Panc1 (cell line): ENCODE measurements at regions not wholly inside any gene's neighbourhood (a gene's known extent, or its start where the extent isn't known, plus 50 kb on each side); places are given as distances from the start of the nearest gene placed in this dataset.

Experiments
- ATAC-seq: fragments of 200-7000 bp; cut with Tn5 transposase; 2 replicates; pipeline ENCODE4 v1.9.1; 2020; ENCODE audit warnings: mild to moderate bottlenecking, moderate library complexity
- BruUV-seq: library from RNA; stranded (reverse); fragments of 400-500 nt; replicated peaks from 2 replicates; lab custom pipeline; 2021; lab: Mats Ljungman, UMichigan
- CTCF ChIA-PET: fragments of 300-600 bp; sonication (Branson Sonifier 250); formaldehyde crosslinking; loops from one replicate; lab custom pipeline; 2022; ENCODE audit warnings: antibody characterized with exemption; lab: Charles Lee
- POLR2A ChIA-PET: fragments of 300-600 bp; sonication (Branson Sonifier 250); formaldehyde crosslinking; loops from one replicate; lab custom pipeline; 2022; ENCODE audit warnings: antibody characterized with exemption; lab: Charles Lee
- DNase-seq: peaks from one replicate; pipeline ENCODE4 v3.0.0-alpha.2; 2010; ENCODE audit warnings: low read depth, low spot score
- H3K27ac ChIP-seq: 2 replicates; pipeline ENCODE4 v1.5.1; 2011; ENCODE audit warnings: mild to moderate bottlenecking, low read length, inconsistent platforms
- H3K27me3 ChIP-seq: fragments of 200-500 bp; sonication (Bioruptor generic); 2 replicates; pipeline ENCODE4 v1.6.0; 2014; ENCODE audit warnings: low read length, inconsistent platforms; ENCODE audit not compliant: control insufficient read depth, insufficient read depth
- H3K36me3 ChIP-seq: fragments of 200-500 bp; sonication (Bioruptor generic); 2 replicates; pipeline ENCODE4 v1.5.1; 2014; ENCODE audit warnings: inconsistent platforms, mild to moderate bottlenecking, low read length, moderate library complexity; ENCODE audit not compliant: control insufficient read depth, insufficient read depth
- H3K4me1 ChIP-seq: 2 replicates; pipeline ENCODE4 v1.5.1; 2011; ENCODE audit warnings: inconsistent platforms, mild to moderate bottlenecking, low read length, moderate library complexity; ENCODE audit not compliant: control insufficient read depth, insufficient read depth
- H3K4me3 ChIP-seq, 2 experiments: 2 replicates each; pipeline ENCODE4 v1.5.1; 2011 to 2012; ENCODE audit warnings: low read depth in 2 of 2, low read length in 2 of 2, mild to moderate bottlenecking in 2 of 2, inconsistent platforms in 1 of 2, moderate library complexity in 1 of 2
- H3K9me3 ChIP-seq: fragments of 200-500 bp; sonication (Bioruptor generic); 2 replicates; pipeline ENCODE4 v1.5.1; 2014; ENCODE audit warnings: low read depth, mild to moderate bottlenecking, inconsistent platforms, low read length, moderate library complexity; ENCODE audit not compliant: control insufficient read depth, insufficient read depth
- CTCF ChIP-seq: fragments of 450-650 bp; IDR thresholded peaks from 2 replicates; pipeline ENCODE4 v1.5.1; 2017; ENCODE audit warnings: mild to moderate bottlenecking
- POLR2AphosphoS5 ChIP-seq: IDR thresholded peaks from 2 replicates; pipeline ENCODE4 v1.6.1; 2012; ENCODE audit warnings: mild to moderate bottlenecking, low read depth, low read length, moderate library complexity
- REST ChIP-seq, 2 experiments: IDR thresholded peaks; 2 replicates each; pipeline ENCODE4 v1.6.1; 2011 to 2012; ENCODE audit warnings: low read depth in 2 of 2, control low read depth in 1 of 2, low read length in 1 of 2, mild to moderate bottlenecking in 1 of 2, moderate library complexity in 1 of 2; ENCODE audit not compliant: insufficient read depth in 1 of 2
- SIN3A ChIP-seq: IDR thresholded peaks from 2 replicates; pipeline ENCODE4 v1.6.1; 2012; ENCODE audit warnings: low read depth, mild to moderate bottlenecking, low read length, moderate library complexity, borderline replicate concordance; ENCODE audit not compliant: insufficient read depth
- TCF7L2 ChIP-seq: IDR thresholded peaks from 2 replicates; pipeline ENCODE4 v1.6.1; 2011; ENCODE audit warnings: mild to moderate bottlenecking, low read depth, low read length, inconsistent platforms
- in situ Hi-C: cut with HindIII; loops from 2 replicates; pipeline ENCODE4 v1.10.0; 2016; ENCODE audit warnings: low sequenced_read_pairs, low pct_unique_long_range_greater_than_20kb
- intact Hi-C: fragments of 100-400 bp; cut with micrococcal nuclease; formaldehyde crosslinking; loops from one replicate; pipeline ENCODE4 v1.10.0; 2022; ENCODE audit not compliant: unreplicated experiment

DNA sequence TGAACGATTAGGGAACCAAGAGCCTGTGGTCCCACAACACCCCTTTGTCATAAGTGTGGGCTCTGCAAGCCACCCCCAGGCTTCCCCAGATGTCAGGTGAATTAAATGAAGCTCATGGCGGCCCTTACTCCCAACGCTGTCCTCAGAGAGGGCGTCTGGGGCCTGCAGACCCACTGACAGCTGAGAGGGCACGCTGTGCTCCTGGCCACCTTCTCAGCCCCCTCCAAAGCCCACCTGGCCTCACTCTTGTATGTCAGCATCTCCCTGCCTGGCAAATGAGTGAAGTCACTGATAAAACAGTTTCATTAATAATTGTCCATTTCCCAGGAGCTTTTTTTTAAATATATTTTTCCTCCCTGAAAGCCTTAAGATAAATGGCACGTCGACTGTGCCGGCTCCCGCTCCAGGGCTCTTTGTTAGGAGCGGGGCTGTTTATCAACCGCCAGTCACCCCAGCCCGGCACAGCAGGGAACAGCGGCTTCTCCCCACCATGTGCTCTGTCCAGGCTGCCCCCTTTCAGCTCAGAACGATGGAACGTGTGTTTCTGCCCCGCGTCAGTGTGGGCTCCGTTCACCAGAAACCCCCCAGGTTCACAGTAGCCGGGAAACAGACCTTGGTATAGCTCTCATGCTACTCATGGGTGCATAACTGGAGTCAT lies 94.7 kb upstream of the SFSWAP start:
- TF ChIP-seq SIN3A (no peak), TCF7L2 (no peak), CTCF (no peak), REST (IDR thresholded peaks at IDR 0.05; ENCODE audit: insufficient read depth in 1 of 2, low read depth in 2 of 2, low read length in 1 of 2) (no peak), POLR2AphosphoS5 (no peak)
- peaks cover 7% of the 10 kb centered on the region; the same call in 1 of the 2 replicates for H3K27me3 ChIP-seq
- no TSS peak for BruUV-seq
- in situ Hi-C loops = no loop called here
- no peaks in the 10 kb centered on the region for H3K9me3 ChIP-seq
- intact Hi-C loops = no loop called here
- H3K4me1 ChIP-seq = no peaks in the 10 kb centered on the region
- ATAC-seq = no peak
- ChIA-PET CTCF (no interaction called here), POLR2A (no interaction called here)
- H3K27ac ChIP-seq = no peak overlapping the region
- H3K36me3 ChIP-seq = no peaks in the 10 kb centered on the region
- H3K4me3 ChIP-seq = no peak overlapping the region
- no peak for DNase-seq

DNA sequence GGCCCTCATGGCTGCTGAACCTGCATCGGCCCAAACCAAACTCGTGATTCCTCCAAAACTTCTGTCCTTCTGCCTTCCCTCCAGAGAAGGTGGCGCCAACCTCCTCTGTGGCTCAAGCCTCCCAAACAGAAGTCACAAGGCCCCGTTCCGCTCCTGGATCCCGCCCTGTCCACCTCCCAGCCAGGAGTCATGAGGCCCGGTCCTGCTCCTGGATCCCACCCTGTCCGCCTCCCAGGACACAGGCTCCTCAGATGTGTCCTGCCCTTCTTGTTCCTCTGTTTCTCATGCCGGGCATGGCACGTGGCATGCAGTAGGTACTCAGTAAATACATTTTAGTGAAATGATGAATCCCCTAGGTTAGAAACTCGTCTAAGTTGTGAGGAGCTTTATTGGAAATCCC lies 94.2 kb upstream of the SFSWAP start:
- POLR2A ChIA-PET = no interaction called here
- no peaks in the 10 kb centered on the region for H3K36me3 ChIP-seq
- no peaks in the 10 kb centered on the region for H3K9me3 ChIP-seq
- DNase-seq (no peak), ATAC-seq (no peak)
- no TSS peak for BruUV-seq
- intact Hi-C loops (no loop called here), in situ Hi-C loops (no loop called here)
- no peaks in the 10 kb centered on the region for H3K4me1 ChIP-seq
- H3K4me3 ChIP-seq = no peak overlapping the region
- H3K27ac ChIP-seq = no peak overlapping the region
- no peak for TF ChIP-seq REST (IDR thresholded peaks at IDR 0.05; ENCODE audit: insufficient read depth in 1 of 2, low read depth in 2 of 2, low read length in 1 of 2)
- CTCF ChIA-PET = no interaction called here
- peaks cover 7% of the 10 kb centered on the region; the same call in 1 of the 2 replicates for H3K27me3 ChIP-seq
